ENCODE measurements at regions not wholly inside any gene's neighbourhood (a gene's known extent, or its start where the extent isn't known, plus 50 kb on each side); places are given as distances from the start of the nearest gene placed in this dataset.

DNA sequence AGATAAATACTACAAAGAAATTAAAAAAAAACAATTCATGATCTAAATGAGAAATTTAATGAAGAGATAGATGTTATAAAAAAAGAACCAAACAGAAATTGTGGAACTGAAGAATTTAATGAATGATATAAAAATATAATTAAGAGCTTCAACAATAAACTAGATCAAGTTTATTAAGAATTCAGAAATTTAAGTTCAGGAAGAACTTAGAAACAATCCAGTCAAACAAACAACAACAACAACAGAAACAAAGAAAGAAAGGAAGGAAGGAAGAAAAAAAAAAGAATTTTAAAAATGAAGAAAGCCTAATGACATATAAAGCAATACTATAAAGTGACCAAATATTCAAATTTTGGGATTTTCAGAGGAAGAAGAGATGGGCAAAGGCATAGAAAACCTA is 157.3 kb upstream of the FOXN2 start:
- H3K9me2 ChIP-seq (replicated peaks; ENCODE audit: low read depth, low read length), result no peaks in the 10 kb centered on the region

GRCh38 chr2:48161628-48162027 is 152.9 kb upstream of the FOXN2 start:
- Histone ChIP-seq H3K27me3 (ENCODE audit: insufficient read depth, low read length, poor library complexity, severe bottlenecking) (no peaks in the 10 kb centered on the region), H3K36me3 (ENCODE audit: insufficient read depth, low read length) (no peaks in the 10 kb centered on the region), H3K4me1 (ENCODE audit: insufficient read depth, low read length, poor library complexity, severe bottlenecking) (no peaks in the 10 kb centered on the region), H3K4me3 (ENCODE audit: low read length, poor library complexity, severe bottlenecking) (no peak overlapping the region), H3K9ac (ENCODE audit: low read depth, low read length, poor library complexity, severe bottlenecking) (no peak overlapping the region), H3K9me2 (replicated peaks; ENCODE audit: low read depth, low read length) (no peaks in the 10 kb centered on the region), H3K4me2 (ENCODE audit: low read depth, low read length, poor library complexity, severe bottlenecking) (no peak overlapping the region), H4K20me1 (ENCODE audit: insufficient read depth, low read length, poor library complexity, severe bottlenecking) (no peaks in the 10 kb centered on the region), H3K9me3 (ENCODE audit: insufficient read depth, low read depth, low read length) (no peaks in the 10 kb centered on the region; the same call in 1 of the 2 replicates), H3K79me2 (ENCODE audit: insufficient read depth, low read length) (no peaks in the 10 kb centered on the region), H2AFZ (ENCODE audit: low read length) (no peak overlapping the region), H3F3A (ENCODE audit: low read depth) (no peaks in the 10 kb centered on the region)
- no peak for TF ChIP-seq EZH2phosphoT487 (IDR thresholded peaks at IDR 0.05; ENCODE audit: borderline replicate concordance)
- TF ChIP-seq, protein P1, sequence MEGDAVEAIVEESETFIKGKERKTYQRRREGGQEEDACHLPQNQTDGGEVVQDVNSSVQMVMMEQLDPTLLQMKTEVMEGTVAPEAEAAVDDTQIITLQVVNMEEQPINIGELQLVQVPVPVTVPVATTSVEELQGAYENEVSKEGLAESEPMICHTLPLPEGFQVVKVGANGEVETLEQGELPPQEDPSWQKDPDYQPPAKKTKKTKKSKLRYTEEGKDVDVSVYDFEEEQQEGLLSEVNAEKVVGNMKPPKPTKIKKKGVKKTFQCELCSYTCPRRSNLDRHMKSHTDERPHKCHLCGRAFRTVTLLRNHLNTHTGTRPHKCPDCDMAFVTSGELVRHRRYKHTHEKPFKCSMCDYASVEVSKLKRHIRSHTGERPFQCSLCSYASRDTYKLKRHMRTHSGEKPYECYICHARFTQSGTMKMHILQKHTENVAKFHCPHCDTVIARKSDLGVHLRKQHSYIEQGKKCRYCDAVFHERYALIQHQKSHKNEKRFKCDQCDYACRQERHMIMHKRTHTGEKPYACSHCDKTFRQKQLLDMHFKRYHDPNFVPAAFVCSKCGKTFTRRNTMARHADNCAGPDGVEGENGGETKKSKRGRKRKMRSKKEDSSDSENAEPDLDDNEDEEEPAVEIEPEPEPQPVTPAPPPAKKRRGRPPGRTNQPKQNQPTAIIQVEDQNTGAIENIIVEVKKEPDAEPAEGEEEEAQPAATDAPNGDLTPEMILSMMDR (conservative IDR thresholded peaks at IDR 0.05; ENCODE audit: low read length), result no peak

More for the DNA sequence above, 157.3 kb upstream of the FOXN2 start:
- TF ChIP-seq, protein P1 (conservative IDR thresholded peaks at IDR 0.05; ENCODE audit: low read length), result no peak
- TF ChIP-seq EZH2phosphoT487 (IDR thresholded peaks at IDR 0.05; ENCODE audit: borderline replicate concordance), result no peak
- Histone ChIP-seq H3K9ac (ENCODE audit: low read depth, low read length, poor library complexity, severe bottlenecking) (no peak overlapping the region), H3K4me1 (ENCODE audit: insufficient read depth, low read length, poor library complexity, severe bottlenecking) (no peaks in the 10 kb centered on the region), H3F3A (ENCODE audit: low read depth) (no peaks in the 10 kb centered on the region), H3K4me2 (ENCODE audit: low read depth, low read length, poor library complexity, severe bottlenecking) (no peak overlapping the region), H3K27me3 (ENCODE audit: insufficient read depth, low read length, poor library complexity, severe bottlenecking) (no peaks in the 10 kb centered on the region), H4K20me1 (ENCODE audit: insufficient read depth, low read length, poor library complexity, severe bottlenecking) (no peaks in the 10 kb centered on the region), H3K79me2 (ENCODE audit: insufficient read depth, low read length) (no peaks in the 10 kb centered on the region), H2AFZ (ENCODE audit: low read length) (no peak overlapping the region), H3K9me3 (ENCODE audit: insufficient read depth, low read depth, low read length) (no peaks in the 10 kb centered on the region; the same call in 1 of the 2 replicates), H3K36me3 (ENCODE audit: insufficient read depth, low read length) (no peaks in the 10 kb centered on the region), H3K4me3 (ENCODE audit: low read length, poor library complexity, severe bottlenecking) (no peak overlapping the region)

DNA sequence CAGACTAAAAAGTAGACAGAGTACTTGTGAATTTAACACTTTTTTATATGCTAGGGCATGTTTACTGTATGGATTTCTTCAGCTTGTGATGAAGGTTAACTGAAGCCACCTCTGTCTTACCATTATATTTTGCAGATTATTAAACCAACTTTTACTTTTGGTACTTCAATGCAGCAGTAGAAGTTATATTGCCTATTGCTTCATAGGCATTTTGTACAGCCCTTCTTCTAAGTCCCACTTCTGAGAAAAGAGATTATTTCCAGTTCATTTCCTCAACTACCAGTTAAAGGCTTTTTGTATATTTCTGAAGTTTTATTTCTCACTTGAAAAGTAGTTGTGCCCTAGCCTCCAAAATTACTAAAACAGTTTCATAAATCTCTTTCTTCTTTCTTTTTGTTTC is 151.7 kb upstream of the FOXN2 start:
- Histone ChIP-seq H3K4me1 (ENCODE audit: insufficient read depth, low read length, poor library complexity, severe bottlenecking) (no peaks in the 10 kb centered on the region), H3K9me2 (replicated peaks; ENCODE audit: low read depth, low read length) (no peaks in the 10 kb centered on the region), H3F3A (ENCODE audit: low read depth) (no peaks in the 10 kb centered on the region), H3K36me3 (ENCODE audit: insufficient read depth, low read length) (no peaks in the 10 kb centered on the region), H3K9ac (ENCODE audit: low read depth, low read length, poor library complexity, severe bottlenecking) (no peak overlapping the region), H3K27me3 (ENCODE audit: insufficient read depth, low read length, poor library complexity, severe bottlenecking) (no peaks in the 10 kb centered on the region), H2AFZ (ENCODE audit: low read length) (no peak overlapping the region), H3K4me2 (ENCODE audit: low read depth, low read length, poor library complexity, severe bottlenecking) (no peak overlapping the region), H3K79me2 (ENCODE audit: insufficient read depth, low read length) (no peaks in the 10 kb centered on the region), H4K20me1 (ENCODE audit: insufficient read depth, low read length, poor library complexity, severe bottlenecking) (no peaks in the 10 kb centered on the region), H3K9me3 (ENCODE audit: insufficient read depth, low read depth, low read length) (no peaks in the 10 kb centered on the region; the same call in 1 of the 2 replicates), H3K4me3 (ENCODE audit: low read length, poor library complexity, severe bottlenecking) (no peak overlapping the region)
- no peak for TF ChIP-seq EZH2phosphoT487 (IDR thresholded peaks at IDR 0.05; ENCODE audit: borderline replicate concordance)
- TF ChIP-seq, protein P1 (conservative IDR thresholded peaks at IDR 0.05; ENCODE audit: low read length), result no peak
